Stimulated activated CD8-positive, alpha-beta memory T cell treated with anti-CD3 and anti-CD28 coated beads, Interleukin-7, amount 100 ng/mL, for 48 hours (primary cell): ENCODE measurements at regions not wholly inside any gene's neighbourhood (a gene's known extent, or its start where the extent isn't known, plus 50 kb on each side); places are given as distances from the start of the nearest gene placed in this dataset.

Source experiments
- DNase-seq, 2 donors: peaks; one replicate each; pipeline ENCODE4 v3.0.0-alpha.2; 2020; ENCODE audit warnings: low read depth in 1 of 2; ENCODE audit errors: extremely low read depth in 1 of 2

GRCh38 chr2:196314157-196314556 lies 142.8 kb upstream of the STK17B start:
- DNase-seq = no peak

GRCh38 chr2:196314780-196315179 lies 143.4 kb upstream of the STK17B start:
- no peak for DNase-seq

GRCh38 chr2:196315388-196316049 lies 144.1 kb upstream of the STK17B start:
- no peak for DNase-seq

- DNase-seq = no peak
Observed at GRCh38 chr2:196316050-196316430, 144.7 kb upstream of the STK17B start.

- DNase-seq = no peak
Observed at GRCh38 chr2:196318517-196319377, 147.4 kb upstream of the STK17B start.

GRCh38 chr2:196322973-196323810 lies 151.8 kb upstream of the STK17B start:
- DNase-seq = no peak

GRCh38 chr2:196324211-196324610 lies 152.8 kb upstream of the STK17B start:
- no peak for DNase-seq

- no peak for DNase-seq
Observed at GRCh38 chr2:196328088-196328680, 156.8 kb upstream of the STK17B start.

- no peak for DNase-seq
Observed at GRCh38 chr2:196329959-196330358, 158.6 kb upstream of the STK17B start.

GRCh38 chr2:196330645-196331044 lies 159.3 kb upstream of the STK17B start:
- no peak for DNase-seq

- no peak for DNase-seq
Observed at GRCh38 chr2:196331143-196331542, 159.8 kb upstream of the STK17B start.

- DNase-seq = no peak
Observed at GRCh38 chr2:196331851-196332250, 160.5 kb upstream of the STK17B start.

GRCh38 chr2:196333397-196333796 lies 162.0 kb upstream of the STK17B start:
- no peak for DNase-seq

- no peak for DNase-seq
Observed at GRCh38 chr2:196334710-196335109, 163.3 kb upstream of the STK17B start.

GRCh38 chr2:196335221-196335634 lies 163.8 kb upstream of the STK17B start:
- no peak for DNase-seq

GRCh38 chr2:196336207-196336606 lies 164.8 kb upstream of the STK17B start:
- no peak for DNase-seq

- DNase-seq = no peak
Observed at GRCh38 chr2:196336715-196337114, 165.3 kb upstream of the STK17B start.

- DNase-seq = no peak
Observed at GRCh38 chr2:196337208-196337953, 166.0 kb upstream of the STK17B start.

- DNase-seq = no peak
Observed at GRCh38 chr2:196338440-196338839, 167.1 kb upstream of the STK17B start.

GRCh38 chr2:196341277-196341841 lies 170.0 kb upstream of the STK17B start:
- DNase-seq = no peak
